KMS-11 (cell line): ENCODE measurements at regions not wholly inside any gene's neighbourhood (a gene's known extent, or its start where the extent isn't known, plus 50 kb on each side); places are given as distances from the start of the nearest gene placed in this dataset.

Experiments used
- H2AFZ ChIP-seq: fragments of 200-600 bp; sonication (generic); 2 replicates; pipeline ENCODE4 v1.6.1; 2016; ENCODE audit warnings: antibody characterized with exemption, mixed run types, low read depth
- H3K27ac ChIP-seq: fragments of 200-600 bp; sonication (generic); 2 replicates; pipeline ENCODE4 v1.6.1; 2016; ENCODE audit warnings: mild to moderate bottlenecking, mixed run types
- H3K27me3 ChIP-seq: fragments of 200-600 bp; sonication (generic); 2 replicates; pipeline ENCODE4 v1.6.1; 2017; ENCODE audit warnings: mild to moderate bottlenecking, low read depth, mixed run types, moderate library complexity; ENCODE audit not compliant: insufficient read depth
- H3K36me3 ChIP-seq: fragments of 200-600 bp; sonication (generic); 2 replicates; pipeline ENCODE4 v1.6.1; 2017; ENCODE audit warnings: mild to moderate bottlenecking, mixed run types; ENCODE audit not compliant: insufficient read depth
- H3K4me1 ChIP-seq: fragments of 200-600 bp; sonication (generic); 2 replicates; pipeline ENCODE4 v1.6.1; 2016; ENCODE audit warnings: mild to moderate bottlenecking, low read depth, mixed run types; ENCODE audit not compliant: poor library complexity, severe bottlenecking
- H3K4me2 ChIP-seq: fragments of 200-600 bp; sonication (generic); 2 replicates; pipeline ENCODE4 v1.7.0; 2016; ENCODE audit warnings: mild to moderate bottlenecking, mixed run types
- H3K4me3 ChIP-seq: fragments of 200-600 bp; sonication (generic); IDR thresholded peaks from 2 replicates; pipeline ENCODE4 v1.6.1; 2017; ENCODE audit warnings: low read depth, low read length, mixed read lengths; ENCODE audit not compliant: insufficient read depth
- H3K79me2 ChIP-seq: fragments of 200-600 bp; sonication (generic); 2 replicates; pipeline ENCODE4 v1.6.1; 2016; ENCODE audit warnings: low read depth, mixed run types; ENCODE audit not compliant: insufficient read depth
- H3K9ac ChIP-seq: fragments of 200-600 bp; sonication (generic); 2 replicates; pipeline ENCODE4 v1.6.1; 2016; ENCODE audit warnings: mild to moderate bottlenecking, mixed run types
- H4K20me1 ChIP-seq: fragments of 200-600 bp; sonication (generic); 2 replicates; pipeline ENCODE4 v1.6.1; 2016; ENCODE audit warnings: mild to moderate bottlenecking, mixed run types; ENCODE audit not compliant: insufficient read depth
- TF ChIP-seq, protein P1 (sequence below): fragments of 200-600 bp; sonication (generic); conservative IDR thresholded peaks from 2 replicates; pipeline ENCODE4 v1.6.1; 2017; ENCODE audit warnings: low read depth, mild to moderate bottlenecking, antibody characterized with exemption, low read length, moderate library complexity, mixed read lengths

DNA sequence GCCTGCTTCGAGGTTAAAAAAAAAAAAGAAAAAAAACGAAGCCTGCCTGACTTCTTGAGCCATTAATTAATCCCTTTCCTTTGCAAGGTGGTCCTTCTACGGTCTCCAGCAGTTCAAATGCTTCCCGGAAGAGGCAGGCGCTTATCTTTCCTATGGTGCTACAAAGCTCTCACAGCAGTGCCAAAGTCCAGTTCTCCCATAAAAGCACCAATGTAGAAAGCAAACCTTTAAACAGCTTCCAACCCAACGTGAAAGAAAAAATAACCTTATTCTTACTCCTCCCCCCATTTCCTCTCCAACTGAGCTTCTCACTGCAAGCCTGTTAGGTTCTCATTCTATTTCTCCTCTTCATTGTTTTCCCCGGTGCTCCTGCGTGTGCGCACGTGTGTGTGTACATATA lies 317.4 kb upstream of the SOX11 start:
- Histone ChIP-seq H3K4me3 (no peak overlapping the region), H2AFZ (no peak overlapping the region), H3K27ac (no peak overlapping the region), H3K4me2 (no peak overlapping the region), H3K9ac (no peak overlapping the region), H3K79me2 (no peaks in the 10 kb centered on the region), H3K4me1 (no peaks in the 10 kb centered on the region), H3K27me3 (no peaks in the 10 kb centered on the region), H4K20me1 (no peaks in the 10 kb centered on the region), H3K36me3 (no peaks in the 10 kb centered on the region)
- TF ChIP-seq, protein P1, sequence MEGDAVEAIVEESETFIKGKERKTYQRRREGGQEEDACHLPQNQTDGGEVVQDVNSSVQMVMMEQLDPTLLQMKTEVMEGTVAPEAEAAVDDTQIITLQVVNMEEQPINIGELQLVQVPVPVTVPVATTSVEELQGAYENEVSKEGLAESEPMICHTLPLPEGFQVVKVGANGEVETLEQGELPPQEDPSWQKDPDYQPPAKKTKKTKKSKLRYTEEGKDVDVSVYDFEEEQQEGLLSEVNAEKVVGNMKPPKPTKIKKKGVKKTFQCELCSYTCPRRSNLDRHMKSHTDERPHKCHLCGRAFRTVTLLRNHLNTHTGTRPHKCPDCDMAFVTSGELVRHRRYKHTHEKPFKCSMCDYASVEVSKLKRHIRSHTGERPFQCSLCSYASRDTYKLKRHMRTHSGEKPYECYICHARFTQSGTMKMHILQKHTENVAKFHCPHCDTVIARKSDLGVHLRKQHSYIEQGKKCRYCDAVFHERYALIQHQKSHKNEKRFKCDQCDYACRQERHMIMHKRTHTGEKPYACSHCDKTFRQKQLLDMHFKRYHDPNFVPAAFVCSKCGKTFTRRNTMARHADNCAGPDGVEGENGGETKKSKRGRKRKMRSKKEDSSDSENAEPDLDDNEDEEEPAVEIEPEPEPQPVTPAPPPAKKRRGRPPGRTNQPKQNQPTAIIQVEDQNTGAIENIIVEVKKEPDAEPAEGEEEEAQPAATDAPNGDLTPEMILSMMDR = no peak

DNA sequence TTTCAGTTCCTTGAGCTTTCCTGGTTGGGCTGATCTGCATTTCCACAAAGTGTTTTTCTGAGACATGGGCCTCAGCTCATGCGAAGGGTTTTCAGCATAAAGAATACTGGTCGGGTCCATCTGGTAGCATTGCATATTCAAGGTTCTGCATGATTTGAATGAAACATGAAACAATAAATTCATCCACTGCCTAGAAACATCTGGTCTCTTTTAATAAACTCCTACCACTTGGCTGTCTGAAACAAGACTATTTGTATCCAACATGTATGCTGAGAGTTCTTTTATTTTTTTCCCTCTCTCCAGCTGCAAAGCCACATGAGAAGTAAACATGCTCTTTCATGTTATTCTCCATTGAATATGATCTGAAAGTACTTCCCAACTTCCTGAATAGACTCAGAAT lies 314.9 kb upstream of the SOX11 start:
- Histone ChIP-seq H3K27me3 (no peaks in the 10 kb centered on the region), H3K36me3 (no peaks in the 10 kb centered on the region), H3K4me3 (no peak overlapping the region), H3K79me2 (no peaks in the 10 kb centered on the region), H3K27ac (no peak overlapping the region), H4K20me1 (no peaks in the 10 kb centered on the region), H3K4me2 (no peak overlapping the region), H2AFZ (no peak overlapping the region), H3K4me1 (no peaks in the 10 kb centered on the region), H3K9ac (no peak overlapping the region)
- TF ChIP-seq, protein P1 = no peak

- Histone ChIP-seq H3K4me1 (no peaks in the 10 kb centered on the region), H3K4me2 (no peak overlapping the region), H2AFZ (no peak overlapping the region), H3K27ac (no peak overlapping the region), H3K9ac (no peak overlapping the region), H4K20me1 (no peaks in the 10 kb centered on the region), H3K36me3 (no peaks in the 10 kb centered on the region), H3K27me3 (no peaks in the 10 kb centered on the region), H3K4me3 (no peak overlapping the region), H3K79me2 (no peaks in the 10 kb centered on the region)
- TF ChIP-seq, protein P1 = no peak
Measured at GRCh38 chr2:5379811-5380210, 312.4 kb upstream of the SOX11 start.

DNA sequence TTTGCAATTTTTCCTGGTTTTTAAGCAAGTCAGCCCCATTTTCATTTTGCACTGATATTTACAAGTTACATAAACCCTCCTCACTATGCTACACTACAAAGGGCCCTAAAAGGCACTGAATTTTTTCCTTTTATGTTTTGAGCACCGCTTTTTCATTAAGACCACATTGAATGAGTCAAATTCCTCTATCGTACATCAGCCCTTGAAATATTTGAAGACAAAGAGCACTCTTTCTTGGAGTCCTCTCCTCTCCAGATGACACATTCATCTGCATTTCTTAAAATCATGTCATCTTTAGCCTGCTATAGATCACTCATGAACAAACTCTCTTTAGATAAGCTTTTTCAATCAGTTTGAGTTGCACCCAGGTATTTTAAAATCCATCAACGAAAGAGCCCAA lies 306.6 kb upstream of the SOX11 start:
- no peaks in the 10 kb centered on the region for H4K20me1 ChIP-seq
- no peak overlapping the region for H3K4me3 ChIP-seq
- no peak overlapping the region for H2AFZ ChIP-seq
- no peak overlapping the region for H3K27ac ChIP-seq
- H3K36me3 ChIP-seq = no peaks in the 10 kb centered on the region
- H3K9ac ChIP-seq = no peak overlapping the region
- H3K79me2 ChIP-seq = no peaks in the 10 kb centered on the region
- no peaks in the 10 kb centered on the region for H3K4me1 ChIP-seq
- no peak overlapping the region for H3K4me2 ChIP-seq
- H3K27me3 ChIP-seq = no peaks in the 10 kb centered on the region
- TF ChIP-seq, protein P1 = no peak

GRCh38 chr2:5387406-5387805 lies 304.8 kb upstream of the SOX11 start:
- Histone ChIP-seq H3K4me2 (no peak overlapping the region), H4K20me1 (no peaks in the 10 kb centered on the region), H3K27ac (no peak overlapping the region), H3K36me3 (no peaks in the 10 kb centered on the region), H2AFZ (no peak overlapping the region), H3K9ac (no peak overlapping the region), H3K4me1 (no peaks in the 10 kb centered on the region), H3K27me3 (no peaks in the 10 kb centered on the region), H3K79me2 (no peaks in the 10 kb centered on the region), H3K4me3 (no peak overlapping the region)
- TF ChIP-seq, protein P1 = no peak
